Left ventricle myocardium inferior (tissue), 1 donor: ENCODE measurements at regions not wholly inside any gene's neighbourhood (a gene's known extent, or its start where the extent isn't known, plus 50 kb on each side); places are given as distances from the start of the nearest gene placed in this dataset.

ENCODE experiments used
- DNase-seq: peaks from one replicate; pipeline ENCODE4 v3.0.0-alpha.2; 2020
- H3K27ac ChIP-seq: fragments of 200-600 bp; replicated peaks from 2 replicates; pipeline ENCODE4 v1.8.0; 2021
- H3K27me3 ChIP-seq: fragments of 200-600 bp; 2 replicates; pipeline ENCODE4 v1.8.0; 2021; ENCODE audit warnings: low read depth
- H3K36me3 ChIP-seq: fragments of 200-600 bp; 2 replicates; pipeline ENCODE4 v1.8.0; 2021
- H3K4me1 ChIP-seq: fragments of 200-600 bp; 2 replicates; pipeline ENCODE4 v1.8.0; 2021
- H3K4me3 ChIP-seq: fragments of 200-600 bp; 2 replicates; pipeline ENCODE4 v1.8.0; 2021; ENCODE audit warnings: mild to moderate bottlenecking, moderate library complexity
- H3K9me3 ChIP-seq: fragments of 200-600 bp; replicated peaks from 2 replicates; pipeline ENCODE4 v1.8.0; 2021
- intact Hi-C: fragments of 100-400 bp; cut with micrococcal nuclease; formaldehyde crosslinking; loops from one replicate; pipeline ENCODE4 v1.11.0; 2022
- TF ChIP-seq, protein P1 (sequence below): fragments of 200-600 bp; IDR thresholded peaks from 2 replicates; pipeline ENCODE4 v1.8.0; 2021; ENCODE audit warnings: antibody characterized with exemption, mild to moderate bottlenecking, borderline replicate concordance
- donor health status: DM: no; HTN: yes; CAD: no; lungs with severe emphysema.

DNA sequence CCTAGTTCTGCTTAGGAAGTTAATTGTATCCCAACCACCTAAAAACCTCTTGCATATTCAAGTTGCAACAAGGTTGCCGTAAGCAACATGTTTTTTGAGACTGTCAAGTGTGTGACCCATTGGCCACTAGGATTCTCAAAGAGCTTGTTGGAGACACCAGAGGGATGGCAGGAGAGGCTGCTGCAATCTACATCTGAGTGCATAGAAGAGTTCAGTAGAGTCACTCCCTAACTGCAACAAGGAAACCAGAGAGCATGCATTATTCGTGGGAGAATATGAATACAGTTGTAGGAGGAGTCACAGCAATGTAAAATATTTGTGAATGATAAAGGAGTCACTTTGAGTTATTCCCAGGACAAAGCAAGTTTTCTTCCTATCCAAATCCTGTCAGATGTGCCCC is 538.6 kb downstream of the TNS3 start:
- intact Hi-C loops: no loop called here
- Histone ChIP-seq H3K9me3 (no peaks in the 10 kb centered on the region), H3K27ac (peak overlapping the region; percentile 82), H3K4me3 (no peak overlapping the region), H3K36me3 (no peaks in the 10 kb centered on the region), H3K27me3 (no peaks in the 10 kb centered on the region), H3K4me1 (peaks cover 70% of the 10 kb centered on the region)
- TF ChIP-seq, protein P1, sequence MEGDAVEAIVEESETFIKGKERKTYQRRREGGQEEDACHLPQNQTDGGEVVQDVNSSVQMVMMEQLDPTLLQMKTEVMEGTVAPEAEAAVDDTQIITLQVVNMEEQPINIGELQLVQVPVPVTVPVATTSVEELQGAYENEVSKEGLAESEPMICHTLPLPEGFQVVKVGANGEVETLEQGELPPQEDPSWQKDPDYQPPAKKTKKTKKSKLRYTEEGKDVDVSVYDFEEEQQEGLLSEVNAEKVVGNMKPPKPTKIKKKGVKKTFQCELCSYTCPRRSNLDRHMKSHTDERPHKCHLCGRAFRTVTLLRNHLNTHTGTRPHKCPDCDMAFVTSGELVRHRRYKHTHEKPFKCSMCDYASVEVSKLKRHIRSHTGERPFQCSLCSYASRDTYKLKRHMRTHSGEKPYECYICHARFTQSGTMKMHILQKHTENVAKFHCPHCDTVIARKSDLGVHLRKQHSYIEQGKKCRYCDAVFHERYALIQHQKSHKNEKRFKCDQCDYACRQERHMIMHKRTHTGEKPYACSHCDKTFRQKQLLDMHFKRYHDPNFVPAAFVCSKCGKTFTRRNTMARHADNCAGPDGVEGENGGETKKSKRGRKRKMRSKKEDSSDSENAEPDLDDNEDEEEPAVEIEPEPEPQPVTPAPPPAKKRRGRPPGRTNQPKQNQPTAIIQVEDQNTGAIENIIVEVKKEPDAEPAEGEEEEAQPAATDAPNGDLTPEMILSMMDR: no peak
- DNase-seq: no peak

DNA sequence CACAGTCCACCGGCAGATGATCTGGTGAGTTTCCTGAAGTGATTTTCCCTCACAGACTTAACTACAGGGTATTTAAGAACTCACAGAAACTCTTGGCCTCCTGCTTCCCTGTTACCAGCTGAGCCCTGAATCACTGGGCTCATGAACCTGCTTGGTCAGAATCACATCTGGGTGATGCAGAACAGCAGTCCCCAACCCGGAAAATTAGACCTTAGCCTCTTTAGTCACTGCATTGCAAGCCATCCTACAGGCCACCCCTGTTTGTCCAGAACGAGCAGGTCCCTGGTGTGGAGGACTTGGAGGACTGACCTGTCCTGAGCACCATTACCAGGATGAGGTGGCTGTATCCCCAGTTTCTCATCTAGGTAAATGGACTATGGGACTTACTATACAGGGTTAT is 539.2 kb downstream of the TNS3 start:
- Histone ChIP-seq H3K9me3 (no peaks in the 10 kb centered on the region), H3K4me1 (peaks cover 76% of the 10 kb centered on the region), H3K27ac (peak overlapping the region; percentile 17), H3K27me3 (no peaks in the 10 kb centered on the region), H3K36me3 (no peaks in the 10 kb centered on the region), H3K4me3 (no peak overlapping the region)
- TF ChIP-seq, protein P1: no peak
- intact Hi-C loops: no loop called here
- no peak for DNase-seq

DNA sequence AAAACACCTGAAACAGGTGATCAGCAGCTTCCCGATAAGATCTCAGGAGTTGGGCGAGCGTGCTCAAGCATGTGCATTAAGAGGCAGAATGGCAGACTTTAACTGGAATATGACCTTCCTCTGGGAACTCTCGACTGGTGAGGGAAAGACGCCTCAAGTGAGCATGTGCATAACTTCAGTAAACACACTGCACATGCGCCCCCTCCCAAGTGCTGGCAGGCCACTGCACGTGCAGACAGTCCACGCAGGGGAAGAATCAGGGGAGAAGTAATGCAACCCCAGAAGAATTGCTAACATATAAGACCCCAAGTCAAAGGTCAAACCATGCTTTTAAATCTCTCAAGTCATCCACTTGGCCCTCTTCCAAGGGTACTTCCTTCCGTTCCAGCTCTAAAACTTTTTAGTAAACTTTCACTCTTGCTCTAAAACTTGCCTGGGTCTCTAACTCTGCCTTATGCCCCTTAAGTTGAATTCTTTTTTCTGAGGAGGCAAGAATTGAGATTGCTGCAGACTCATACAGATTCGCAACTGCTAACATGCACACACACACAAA is 541.0 kb downstream of the TNS3 start:
- Histone ChIP-seq H3K9me3 (no peaks in the 10 kb centered on the region), H3K4me1 (peaks cover 64% of the 10 kb centered on the region), H3K4me3 (no peak overlapping the region), H3K27ac (peak overlapping the region; percentile 86), H3K36me3 (no peaks in the 10 kb centered on the region), H3K27me3 (no peaks in the 10 kb centered on the region)
- TF ChIP-seq, protein P1: no peak
- intact Hi-C loops: no loop called here
- DNase-seq: no peak

DNA sequence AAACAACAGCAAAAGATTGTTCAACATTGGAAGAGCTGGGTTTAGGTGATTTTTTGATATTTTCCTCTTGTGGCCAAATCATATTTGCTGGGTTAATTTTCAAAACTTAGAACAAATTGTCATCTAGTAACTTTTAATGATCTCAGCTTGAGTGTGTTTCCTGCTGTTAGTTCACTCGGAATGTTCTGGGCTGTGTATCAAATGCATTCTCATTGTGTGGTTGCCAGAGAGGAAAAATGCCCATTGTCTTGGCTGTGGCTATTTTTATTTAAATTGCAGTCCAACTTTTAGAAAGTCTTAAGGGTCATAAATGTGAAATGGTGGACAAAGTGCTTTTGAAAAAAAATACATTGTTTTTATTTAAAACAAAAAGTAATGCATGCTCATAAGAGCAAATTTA is 542.0 kb downstream of the TNS3 start:
- no peak for DNase-seq
- Histone ChIP-seq H3K36me3 (no peaks in the 10 kb centered on the region), H3K4me3 (no peak overlapping the region), H3K27ac (peak overlapping the region; percentile 86), H3K9me3 (no peaks in the 10 kb centered on the region), H3K27me3 (no peaks in the 10 kb centered on the region), H3K4me1 (peaks cover 62% of the 10 kb centered on the region)
- intact Hi-C loops: no loop called here
- TF ChIP-seq, protein P1: no peak

DNA sequence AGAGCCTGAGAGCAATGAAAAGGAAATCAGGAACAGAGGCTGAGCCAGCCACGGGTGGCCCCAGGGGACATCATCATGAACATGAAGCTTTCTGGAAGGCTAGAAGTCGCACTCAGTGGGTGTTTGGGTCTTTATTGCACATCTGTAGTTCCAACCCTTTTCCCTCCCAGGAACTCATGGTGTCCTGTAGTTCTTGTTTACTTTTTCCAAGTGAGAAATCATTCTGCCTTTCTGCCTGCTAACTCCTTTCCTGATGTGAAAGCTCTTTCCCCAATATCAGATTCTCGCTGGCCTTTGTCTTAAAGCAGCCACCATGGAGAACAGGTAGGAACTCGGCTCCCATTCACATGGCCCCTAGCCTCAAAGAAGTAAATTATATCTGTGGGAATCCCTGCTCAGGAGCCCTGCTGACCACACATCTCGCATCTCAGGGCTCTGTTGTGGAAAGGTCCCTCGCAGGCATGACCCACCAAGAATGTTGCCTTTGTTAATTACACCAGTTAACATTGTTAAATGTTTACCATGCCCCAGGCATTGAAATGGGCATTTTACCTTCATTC is 542.7 kb downstream of the TNS3 start:
- Histone ChIP-seq H3K9me3 (no peaks in the 10 kb centered on the region), H3K4me1 (peaks cover 55% of the 10 kb centered on the region), H3K27me3 (no peaks in the 10 kb centered on the region), H3K27ac (peak overlapping the region; percentile 86), H3K4me3 (no peak overlapping the region), H3K36me3 (no peaks in the 10 kb centered on the region)
- no peak for DNase-seq
- TF ChIP-seq, protein P1: no peak
- intact Hi-C loops: no loop called here
